GM21529 (cell line): ENCODE measurements at regions not wholly inside any gene's neighbourhood (a gene's known extent, or its start where the extent isn't known, plus 50 kb on each side); places are given as distances from the start of the nearest gene placed in this dataset.

ENCODE experiments used
- ATAC-seq: cut with Tn5 transposase; IDR thresholded peaks from one replicate; pipeline ENCODE4 v1.9.1; 2021; ENCODE audit not compliant: unreplicated experiment

GRCh38 chr10:125222515-125223308, 62.3 kb upstream of the CTBP2 start:
- no peak for ATAC-seq

- ATAC-seq = no peak
Observed at GRCh38 chr10:125221716-125222115, 61.4 kb upstream of the CTBP2 start.

- no peak for ATAC-seq
Observed at GRCh38 chr10:125219776-125220175, 59.4 kb upstream of the CTBP2 start.

GRCh38 chr10:125218967-125219366, 58.6 kb upstream of the CTBP2 start:
- no peak for ATAC-seq

- no peak for ATAC-seq
Observed at GRCh38 chr10:125217990-125218675, 57.8 kb upstream of the CTBP2 start.

GRCh38 chr10:125216861-125217260, 56.5 kb upstream of the CTBP2 start:
- ATAC-seq = no peak

- ATAC-seq = no peak
Observed at GRCh38 chr10:125216309-125216708, 55.9 kb upstream of the CTBP2 start.

- no peak for ATAC-seq
Observed at GRCh38 chr10:125214283-125214570, 53.9 kb upstream of the CTBP2 start.

GRCh38 chr10:125213541-125214282, 53.3 kb upstream of the CTBP2 start:
- no peak for ATAC-seq

- ATAC-seq = no peak
Observed at GRCh38 chr10:125212150-125212809, 51.9 kb upstream of the CTBP2 start.
